BLaER1 (cell line): ENCODE measurements at regions not wholly inside any gene's neighbourhood (a gene's known extent, or its start where the extent isn't known, plus 50 kb on each side); places are given as distances from the start of the nearest gene placed in this dataset.
"Not testable (repeated sequence)": the region's sequence is repeated elsewhere in the genome, so short reads cannot be mapped to it uniquely, and the experiment has no call there.

Experiments
- H3K27ac ChIP-seq: shearing (Covaris generic); formaldehyde crosslinking; 2 replicates; pipeline ENCODE4 v1.8.1; 2022
- H3K27me3 ChIP-seq: shearing (Covaris generic); formaldehyde crosslinking; 2 replicates; pipeline ENCODE4 v1.8.1; 2022
- H3K36me3 ChIP-seq: shearing (Covaris generic); formaldehyde crosslinking; 2 replicates; pipeline ENCODE4 v1.8.1; 2022
- H3K4me1 ChIP-seq: shearing (Covaris generic); formaldehyde crosslinking; 2 replicates; pipeline ENCODE4 v1.8.1; 2022
- H3K4me2 ChIP-seq: shearing (Covaris generic); formaldehyde crosslinking; 2 replicates; pipeline ENCODE4 v1.8.1; 2022
- H3K4me3 ChIP-seq: shearing (Covaris generic); formaldehyde crosslinking; 2 replicates; pipeline ENCODE4 v1.8.1; 2022
- H3K9ac ChIP-seq: shearing (Covaris generic); formaldehyde crosslinking; 2 replicates; pipeline ENCODE4 v1.8.1; 2022
- H3K9me3 ChIP-seq: shearing (Covaris generic); formaldehyde crosslinking; 2 replicates; pipeline ENCODE4 v1.8.1; 2022
- H4K20me1 ChIP-seq: shearing (Covaris generic); formaldehyde crosslinking; 2 replicates; pipeline ENCODE4 v1.8.1; 2022
- Cebpa-rat ChIP-seq: shearing (Covaris generic); IDR thresholded peaks from 2 replicates; pipeline ENCODE4 v1.8.1; 2022

DNA sequence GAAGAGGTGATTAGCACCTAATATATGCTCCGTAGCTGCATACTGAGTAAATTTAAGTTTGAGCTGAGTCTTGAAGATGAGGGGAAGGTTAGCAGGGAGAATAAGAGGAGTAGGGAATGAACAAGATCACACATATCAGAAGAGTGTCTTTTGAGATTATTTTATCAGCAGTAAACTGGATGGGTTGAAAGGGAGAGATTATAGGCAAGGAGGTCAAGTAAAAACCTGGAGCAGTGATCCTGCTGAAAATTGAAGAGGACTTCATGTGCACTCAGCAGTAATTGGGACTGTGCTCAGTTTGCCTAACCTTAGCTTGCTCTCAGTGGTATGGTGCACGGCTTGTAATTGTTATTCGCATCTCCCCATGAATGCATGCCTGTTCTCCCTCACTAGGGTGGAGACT lies 79.5 kb upstream of the PICALM start:
- no peak overlapping the region for H3K4me2 ChIP-seq
- no peak overlapping the region for H3K9ac ChIP-seq
- H3K36me3 ChIP-seq = no peaks in the 10 kb centered on the region
- H3K4me3 ChIP-seq = no peak overlapping the region
- no peaks in the 10 kb centered on the region for H3K9me3 ChIP-seq
- no peak overlapping the region for H3K27ac ChIP-seq
- TF ChIP-seq Cebpa-rat = no peak
- H3K27me3 ChIP-seq = no peaks in the 10 kb centered on the region
- H3K4me1 ChIP-seq = peaks cover 17% of the 10 kb centered on the region
- no peaks in the 10 kb centered on the region for H4K20me1 ChIP-seq

DNA sequence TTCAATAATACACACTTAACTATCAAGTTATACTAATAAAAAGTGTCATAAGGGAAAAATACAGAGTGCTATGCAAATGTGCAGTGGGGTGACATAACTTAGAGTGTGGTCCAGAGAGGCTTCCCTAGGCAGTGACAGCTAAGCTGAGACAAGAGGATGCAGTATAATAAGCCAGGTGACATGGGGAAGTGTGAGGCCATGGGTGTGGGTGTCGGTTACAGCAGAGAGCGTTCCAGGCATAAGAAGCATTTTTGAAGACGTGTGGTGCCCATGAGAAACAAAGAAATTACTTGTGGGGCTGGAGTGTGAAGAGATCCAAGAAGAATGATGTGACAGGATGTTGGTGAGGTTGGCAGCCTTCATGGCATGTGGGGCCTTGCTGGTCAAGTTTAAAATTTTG lies 78.1 kb upstream of the PICALM start:
- Histone ChIP-seq H3K4me1 (peaks cover 11% of the 10 kb centered on the region), H3K4me2 (no peak overlapping the region), H3K4me3 (no peak overlapping the region), H3K27ac (no peak overlapping the region), H4K20me1 (no peaks in the 10 kb centered on the region), H3K9me3 (no peaks in the 10 kb centered on the region), H3K27me3 (no peaks in the 10 kb centered on the region), H3K36me3 (no peaks in the 10 kb centered on the region), H3K9ac (no peak overlapping the region)
- TF ChIP-seq Cebpa-rat = no peak

DNA sequence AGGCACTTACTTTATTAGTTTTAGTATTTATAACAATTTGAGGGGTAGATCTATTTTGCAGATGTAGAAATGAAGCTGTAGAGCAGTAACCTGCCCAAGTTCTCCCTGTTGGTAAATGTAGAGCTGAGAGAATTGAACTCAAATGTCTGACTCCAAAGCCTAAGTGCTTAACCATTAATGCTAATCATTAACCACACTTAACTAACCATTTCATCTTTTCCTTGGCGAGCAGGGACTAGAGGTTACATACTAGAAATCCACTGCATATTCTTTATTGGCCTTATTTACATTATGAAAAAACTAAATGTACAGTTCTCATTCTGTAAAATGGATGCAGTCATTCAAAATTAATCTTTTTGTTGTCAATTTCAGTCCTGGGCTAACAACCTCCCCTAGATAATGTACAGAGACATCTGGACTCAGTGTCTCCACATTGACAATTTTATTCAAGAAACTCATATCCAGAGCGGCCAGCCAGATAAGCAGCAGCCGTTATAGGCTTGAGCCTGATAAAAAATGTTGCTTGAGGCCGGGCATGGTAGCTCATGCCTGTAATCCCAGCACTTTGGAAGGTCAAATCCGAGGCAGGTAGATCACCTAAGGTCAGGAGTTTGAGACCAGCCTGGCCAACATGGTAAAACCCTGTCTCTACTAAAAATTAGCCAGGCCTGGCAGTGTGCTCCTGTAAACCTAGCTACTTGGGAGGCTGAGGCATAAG lies 76.7 kb upstream of the PICALM start:
- H3K36me3 ChIP-seq = no peaks in the 10 kb centered on the region
- H3K27ac ChIP-seq = no peak overlapping the region
- H3K4me3 ChIP-seq = no peak overlapping the region
- no peaks in the 10 kb centered on the region for H3K4me1 ChIP-seq
- no peak for TF ChIP-seq Cebpa-rat
- H4K20me1 ChIP-seq = no peaks in the 10 kb centered on the region
- no peak overlapping the region for H3K9ac ChIP-seq
- H3K27me3 ChIP-seq = no peaks in the 10 kb centered on the region
- no peaks in the 10 kb centered on the region for H3K9me3 ChIP-seq
- H3K4me2 ChIP-seq = no peak overlapping the region

DNA sequence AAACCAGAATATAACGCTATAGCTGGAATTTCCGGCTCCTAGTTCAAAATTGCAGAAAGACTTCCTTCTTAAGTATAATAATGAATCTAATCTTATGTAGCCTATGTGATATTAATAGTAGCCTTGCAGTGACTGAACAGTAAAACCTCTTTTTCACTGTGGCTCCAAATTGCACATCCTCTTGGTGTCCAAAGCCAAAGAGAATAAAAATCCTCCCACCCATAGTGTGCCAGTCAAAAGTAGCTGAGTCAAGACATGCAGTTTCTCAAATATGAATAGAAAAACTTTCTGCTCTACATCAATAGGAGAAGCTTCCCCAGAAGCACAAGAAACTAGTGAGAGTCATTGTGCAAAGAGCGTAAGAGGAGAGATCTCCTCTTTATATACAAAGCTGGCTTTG lies 76.0 kb upstream of the PICALM start:
- H3K4me3 ChIP-seq = no peak overlapping the region
- no peak overlapping the region for H3K9ac ChIP-seq
- no peaks in the 10 kb centered on the region for H3K4me1 ChIP-seq
- H3K4me2 ChIP-seq = no peak overlapping the region
- H3K27ac ChIP-seq = no peak overlapping the region
- H3K27me3 ChIP-seq = no peaks in the 10 kb centered on the region
- no peaks in the 10 kb centered on the region for H3K36me3 ChIP-seq
- TF ChIP-seq Cebpa-rat = no peak
- no peaks in the 10 kb centered on the region for H3K9me3 ChIP-seq
- no peaks in the 10 kb centered on the region for H4K20me1 ChIP-seq

DNA sequence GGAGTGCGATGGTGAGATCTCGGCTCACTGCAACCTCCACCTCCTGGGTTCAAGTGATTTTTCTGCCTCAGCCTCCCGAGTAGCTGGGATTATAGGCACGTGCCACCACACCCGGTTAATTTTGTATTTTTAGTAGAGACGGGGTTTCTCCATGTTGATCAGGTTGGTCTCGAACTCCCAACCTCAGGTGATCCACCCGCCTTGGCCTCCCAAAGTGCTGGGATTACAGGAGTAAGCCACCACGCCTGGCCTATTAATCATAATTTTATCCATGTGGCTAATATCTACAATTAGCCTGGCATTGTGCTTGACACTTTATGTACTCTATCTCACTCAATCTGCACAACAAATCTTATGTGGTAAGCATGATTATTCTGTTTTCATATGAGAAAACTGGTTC lies 75.2 kb upstream of the PICALM start:
- H3K9ac ChIP-seq, H3K4me2 ChIP-seq, H4K20me1 ChIP-seq, H3K9me3 ChIP-seq, H3K4me1 ChIP-seq, H3K27me3 ChIP-seq, H3K27ac ChIP-seq, H3K36me3 ChIP-seq, H3K4me3 ChIP-seq: not testable (repeated sequence)

DNA sequence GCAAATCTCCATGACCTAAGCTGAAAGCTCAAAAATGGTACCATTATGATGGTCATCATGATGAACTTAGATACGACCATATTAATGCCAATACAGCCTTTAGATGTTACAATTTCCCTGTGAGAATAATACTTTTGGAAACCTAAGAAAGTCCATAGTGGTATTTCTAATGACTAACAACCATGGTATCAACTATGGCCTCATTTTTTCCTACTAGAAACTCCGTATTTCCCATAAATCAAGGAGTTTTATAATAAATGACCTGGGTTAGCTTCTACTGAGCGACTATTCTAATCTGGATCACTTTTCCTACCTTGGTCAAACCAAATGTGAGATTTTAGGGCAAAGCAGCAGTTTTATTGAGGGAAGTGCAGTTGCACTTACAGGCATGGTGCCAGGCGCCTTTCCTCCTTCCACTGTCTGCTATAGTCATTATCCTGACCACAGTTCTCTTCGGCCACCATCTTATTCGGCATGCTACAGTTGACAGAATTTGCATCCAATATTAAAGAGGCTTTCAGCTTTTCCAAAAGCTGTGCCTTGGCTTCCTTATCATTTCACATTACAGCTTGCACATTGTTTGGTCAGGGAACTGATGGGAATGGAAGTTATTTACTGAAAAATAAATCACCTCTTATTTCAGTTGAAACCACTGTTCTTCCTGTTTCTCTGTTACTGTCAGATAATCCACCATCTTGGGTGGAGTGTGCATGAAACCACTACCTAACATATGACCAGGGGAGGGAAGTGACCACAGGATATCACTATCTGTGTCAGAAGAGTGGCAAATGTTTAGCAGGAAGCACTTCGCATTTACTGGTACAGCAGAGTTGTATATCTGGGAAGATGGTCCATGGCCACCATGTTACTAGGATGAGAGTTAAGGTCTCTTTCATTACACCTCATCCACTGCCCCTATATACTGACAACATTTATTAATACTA lies 74.5 kb upstream of the PICALM start:
- no peaks in the 10 kb centered on the region for H4K20me1 ChIP-seq
- TF ChIP-seq Cebpa-rat = no peak
- H3K9me3 ChIP-seq = no peaks in the 10 kb centered on the region
- H3K4me1 ChIP-seq = peaks cover 7% of the 10 kb centered on the region; the same call in 1 of the 2 replicates
- H3K4me3 ChIP-seq = no peak overlapping the region
- H3K9ac ChIP-seq = no peak overlapping the region
- no peak overlapping the region for H3K4me2 ChIP-seq
- no peaks in the 10 kb centered on the region for H3K36me3 ChIP-seq
- no peak overlapping the region for H3K27ac ChIP-seq
- no peaks in the 10 kb centered on the region for H3K27me3 ChIP-seq

DNA sequence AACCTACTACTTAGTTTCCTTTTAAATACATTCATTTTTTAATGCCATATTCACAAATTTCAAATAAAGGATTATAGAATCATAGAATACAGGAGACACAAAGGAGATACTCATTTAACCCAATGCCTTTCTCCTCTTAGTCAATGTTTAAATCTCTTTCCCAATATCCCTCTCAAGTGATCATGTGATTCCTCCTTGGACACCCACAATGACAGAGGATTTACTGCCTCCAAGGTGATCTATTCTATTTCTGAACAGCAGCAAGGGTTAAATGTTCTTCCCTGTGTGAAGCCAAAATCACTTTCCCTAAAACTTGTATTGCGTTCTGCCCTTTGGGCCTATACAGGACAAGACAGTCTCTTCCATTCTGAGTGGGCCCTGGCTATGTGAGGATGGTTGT lies 73.3 kb upstream of the PICALM start:
- Histone ChIP-seq H3K4me2 (no peak overlapping the region), H3K9ac (no peak overlapping the region), H4K20me1 (no peaks in the 10 kb centered on the region), H3K27me3 (no peaks in the 10 kb centered on the region), H3K27ac (no peak overlapping the region), H3K4me3 (no peak overlapping the region), H3K9me3 (no peaks in the 10 kb centered on the region), H3K36me3 (no peaks in the 10 kb centered on the region), H3K4me1 (peaks cover 7% of the 10 kb centered on the region; the same call in 1 of the 2 replicates)
- no peak for TF ChIP-seq Cebpa-rat

DNA sequence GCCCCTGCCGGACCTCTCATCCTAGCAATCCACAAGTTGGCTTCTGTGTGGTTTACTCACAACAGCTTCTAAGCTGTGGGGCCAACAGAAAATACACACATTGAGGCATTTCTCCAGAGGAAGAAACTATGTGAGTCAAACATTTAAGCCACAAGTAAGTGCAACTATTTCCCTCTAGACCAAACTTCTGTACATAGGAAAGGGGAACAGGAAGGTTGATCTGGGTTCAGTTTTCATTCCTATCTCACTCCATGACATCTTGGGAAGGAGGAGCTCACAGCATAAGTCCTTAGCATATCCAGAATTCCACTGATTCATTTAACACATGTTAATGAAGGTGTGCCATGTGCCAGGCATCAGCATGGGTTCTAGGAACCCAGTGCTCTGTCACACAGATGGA lies 72.8 kb upstream of the PICALM start:
- H3K4me3 ChIP-seq = no peak overlapping the region
- H4K20me1 ChIP-seq = no peaks in the 10 kb centered on the region
- H3K9me3 ChIP-seq = no peaks in the 10 kb centered on the region
- peaks cover 7% of the 10 kb centered on the region; the same call in 1 of the 2 replicates for H3K4me1 ChIP-seq
- no peak overlapping the region for H3K9ac ChIP-seq
- no peak for TF ChIP-seq Cebpa-rat
- H3K36me3 ChIP-seq = no peaks in the 10 kb centered on the region
- H3K27ac ChIP-seq = no peak overlapping the region
- no peaks in the 10 kb centered on the region for H3K27me3 ChIP-seq
- no peak overlapping the region for H3K4me2 ChIP-seq

DNA sequence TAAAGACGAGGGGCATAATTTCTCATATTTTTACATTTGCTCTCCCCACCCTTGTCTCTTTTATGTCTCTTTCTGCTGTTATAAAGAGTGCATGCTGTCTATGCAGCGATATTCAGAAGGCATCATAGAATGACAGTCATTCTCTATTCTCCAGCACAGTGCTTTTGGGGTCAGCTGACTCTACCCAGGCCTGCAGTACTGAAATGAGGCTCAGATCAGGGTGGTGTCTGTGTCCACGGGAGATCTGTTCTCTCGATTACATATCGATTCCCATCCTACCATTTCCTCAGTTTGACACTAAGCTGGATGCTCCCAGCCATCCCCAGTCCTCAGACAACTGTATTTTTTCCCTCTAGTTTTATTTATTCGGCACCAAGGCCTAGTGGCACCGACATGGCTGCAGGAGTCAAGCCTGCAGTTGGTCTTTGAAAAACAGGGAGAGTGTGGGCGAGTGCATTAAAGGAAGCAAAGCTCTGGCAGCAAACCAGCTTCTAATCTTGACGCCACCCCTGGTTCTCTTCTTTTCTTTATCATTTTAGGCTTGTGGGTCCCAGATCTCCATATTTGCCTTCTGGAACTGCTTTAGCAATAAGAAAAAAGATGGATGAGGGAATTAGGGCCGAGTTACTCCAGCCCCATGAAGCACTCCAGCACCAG lies 71.6 kb upstream of the PICALM start:
- no peak overlapping the region for H3K4me2 ChIP-seq
- no peaks in the 10 kb centered on the region for H3K9me3 ChIP-seq
- no peaks in the 10 kb centered on the region for H3K27me3 ChIP-seq
- H3K27ac ChIP-seq = no peak overlapping the region
- H3K9ac ChIP-seq = no peak overlapping the region
- H3K4me1 ChIP-seq = peaks cover 7% of the 10 kb centered on the region; the same call in 1 of the 2 replicates
- H4K20me1 ChIP-seq = no peaks in the 10 kb centered on the region
- H3K4me3 ChIP-seq = no peak overlapping the region
- H3K36me3 ChIP-seq = no peaks in the 10 kb centered on the region
- no peak for TF ChIP-seq Cebpa-rat

DNA sequence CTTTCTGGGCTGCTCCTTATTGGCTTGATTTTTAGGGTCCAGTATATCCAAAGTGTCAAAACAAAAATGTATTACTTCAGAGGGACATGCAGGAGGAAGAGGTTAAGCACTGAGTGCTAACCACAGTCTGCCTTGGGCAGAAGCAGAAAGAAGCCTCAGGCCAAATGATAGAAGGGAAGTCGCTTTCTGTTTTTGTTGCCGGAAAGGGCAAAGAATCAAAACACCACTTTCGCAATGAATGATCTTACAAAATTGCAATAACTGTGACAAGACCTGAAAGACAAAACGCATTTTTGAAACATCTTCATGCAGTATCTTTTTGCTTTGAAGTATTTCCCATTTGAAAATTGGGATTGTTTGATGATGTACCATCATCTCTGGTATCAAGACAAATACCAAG lies 70.1 kb upstream of the PICALM start:
- H3K36me3 ChIP-seq = no peaks in the 10 kb centered on the region
- no peaks in the 10 kb centered on the region for H4K20me1 ChIP-seq
- TF ChIP-seq Cebpa-rat = no peak
- no peaks in the 10 kb centered on the region for H3K9me3 ChIP-seq
- peak overlapping the region; percentile 23 for H3K4me2 ChIP-seq
- H3K27me3 ChIP-seq = no peaks in the 10 kb centered on the region
- no peak overlapping the region for H3K27ac ChIP-seq
- no peak overlapping the region for H3K9ac ChIP-seq
- H3K4me3 ChIP-seq = no peak overlapping the region
- H3K4me1 ChIP-seq = peaks cover 7% of the 10 kb centered on the region; the same call in 1 of the 2 replicates
